GM21786 (cell line): ENCODE measurements at regions not wholly inside any gene's neighbourhood (a gene's known extent, or its start where the extent isn't known, plus 50 kb on each side); places are given as distances from the start of the nearest gene placed in this dataset.

Experiments
- ATAC-seq: cut with Tn5 transposase; IDR thresholded peaks from one replicate; pipeline ENCODE4 v1.9.1; 2021; ENCODE audit not compliant: unreplicated experiment

DNA sequence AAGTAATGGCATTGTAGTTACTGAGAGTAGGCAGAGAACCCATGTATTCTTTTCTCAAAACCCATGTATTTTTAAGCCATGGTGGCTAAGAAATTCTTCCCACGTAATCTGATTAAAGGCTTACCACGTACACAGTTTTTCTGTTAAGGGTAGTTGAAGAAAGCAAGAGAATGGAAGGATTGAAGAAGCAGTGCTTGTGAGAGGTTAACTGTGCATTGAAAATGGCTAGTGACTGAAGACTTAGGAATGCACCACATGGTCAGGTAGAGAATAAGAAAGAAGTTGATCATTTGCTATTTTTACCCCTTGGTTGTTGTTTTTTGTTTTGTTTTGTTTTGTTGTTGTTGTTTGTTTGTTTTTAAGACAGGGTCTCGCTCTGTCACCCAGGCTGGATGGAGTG lies 178.9 kb upstream of the SNX7 start:
- no peak for ATAC-seq

DNA sequence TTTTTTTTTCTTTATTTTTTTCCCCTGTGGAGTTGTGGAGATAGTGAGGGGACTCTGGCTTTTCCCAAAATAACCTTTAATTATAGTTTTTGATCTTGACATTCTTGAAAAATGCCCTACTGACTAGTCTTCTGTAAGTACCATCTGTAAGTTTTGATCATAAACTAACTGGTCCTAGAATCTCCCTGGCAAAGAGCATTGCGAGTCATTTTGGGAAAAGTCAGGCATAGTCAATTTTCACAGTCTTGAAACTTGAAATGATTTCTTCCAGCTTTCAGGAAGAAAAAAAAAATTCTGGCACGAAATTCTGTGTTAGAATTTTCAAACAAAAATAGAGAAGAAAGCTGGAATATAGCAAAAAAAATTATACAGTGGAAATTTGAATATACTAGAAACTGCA lies 181.2 kb upstream of the SNX7 start:
- no peak for ATAC-seq

DNA sequence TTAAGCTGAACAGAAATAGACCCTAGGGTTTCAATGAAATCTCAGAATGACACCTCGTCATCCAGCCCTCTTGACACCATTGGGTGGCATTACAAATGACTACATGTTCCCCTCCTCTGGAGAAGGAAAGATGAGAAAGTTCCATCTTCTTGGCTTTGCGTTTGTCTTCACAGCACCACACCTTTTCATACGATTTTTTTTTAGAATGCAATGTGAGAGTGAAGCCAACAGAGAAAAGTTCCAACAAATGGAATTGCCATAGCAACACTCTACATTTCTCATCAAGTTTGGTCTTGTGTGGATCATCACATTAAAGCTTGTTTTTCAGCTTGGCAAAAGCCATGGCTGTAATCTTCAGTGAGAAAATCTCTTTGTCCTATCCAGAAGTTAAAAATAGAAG lies 183.4 kb upstream of the SNX7 start:
- ATAC-seq, result no peak

DNA sequence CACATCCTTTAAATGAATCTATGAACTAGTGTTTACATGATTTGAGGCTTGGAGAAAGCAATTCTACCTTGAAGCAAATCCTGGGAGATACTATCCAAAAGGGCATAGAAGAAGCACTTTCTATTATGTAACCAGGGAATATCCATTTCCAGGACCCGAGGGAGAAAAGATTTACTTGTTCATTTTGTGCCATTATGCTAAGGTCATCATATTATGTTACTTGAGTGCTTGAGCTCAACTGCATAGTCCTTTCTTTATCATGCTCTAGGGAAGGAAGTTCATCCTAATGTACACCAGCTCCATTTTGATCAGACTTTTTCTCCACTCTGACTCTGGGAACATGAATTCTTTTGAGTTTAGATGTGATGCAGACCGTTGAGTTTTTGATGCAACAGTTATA lies 188.6 kb upstream of the SNX7 start:
- no peak for ATAC-seq

DNA sequence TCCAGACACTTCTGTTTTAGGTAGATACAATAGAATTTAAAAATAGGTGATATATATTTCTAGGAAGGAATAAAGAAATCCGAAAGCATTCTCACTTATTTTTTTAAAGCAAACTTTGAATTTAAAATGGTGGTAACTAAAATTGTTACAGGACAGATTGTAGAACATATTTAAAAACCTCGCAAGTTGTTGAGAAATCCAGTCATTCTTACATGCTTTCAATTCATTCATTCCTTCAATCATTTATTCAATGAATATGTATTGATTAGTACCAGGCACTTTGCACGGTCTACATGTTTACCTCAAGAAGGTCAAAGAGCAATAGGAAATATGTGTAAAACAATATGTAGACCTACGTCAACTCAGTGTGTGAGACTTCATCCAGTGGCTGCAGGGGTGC lies 189.9 kb upstream of the SNX7 start:
- ATAC-seq, result no peak

DNA sequence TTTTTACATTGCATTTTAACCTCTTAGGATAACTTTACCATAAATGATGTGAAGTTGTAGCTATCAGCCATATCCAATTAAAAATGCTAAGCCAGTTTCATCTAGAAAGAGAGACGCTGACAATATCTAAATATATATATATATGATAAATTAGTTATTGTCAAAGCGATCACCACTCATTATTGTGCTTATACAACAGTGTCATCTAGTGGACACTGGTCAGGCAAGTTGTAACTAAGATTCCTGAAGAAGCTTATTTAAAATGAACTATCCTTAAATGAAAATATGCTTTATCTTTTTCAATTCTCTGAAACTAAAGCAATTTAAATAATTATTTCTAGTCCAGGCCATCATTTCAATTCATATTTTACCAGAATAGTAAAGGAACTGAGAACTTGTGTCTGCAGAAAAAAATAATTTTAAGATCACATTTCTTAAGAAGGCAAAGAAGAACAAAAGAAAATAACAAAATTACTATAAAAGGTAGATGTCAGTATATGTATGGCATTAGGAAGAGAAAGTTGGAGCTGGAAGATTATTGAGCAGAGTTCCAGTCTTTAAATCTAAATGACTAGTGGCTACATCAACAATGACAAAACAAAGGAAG lies 193.3 kb upstream of the SNX7 start:
- no peak for ATAC-seq

DNA sequence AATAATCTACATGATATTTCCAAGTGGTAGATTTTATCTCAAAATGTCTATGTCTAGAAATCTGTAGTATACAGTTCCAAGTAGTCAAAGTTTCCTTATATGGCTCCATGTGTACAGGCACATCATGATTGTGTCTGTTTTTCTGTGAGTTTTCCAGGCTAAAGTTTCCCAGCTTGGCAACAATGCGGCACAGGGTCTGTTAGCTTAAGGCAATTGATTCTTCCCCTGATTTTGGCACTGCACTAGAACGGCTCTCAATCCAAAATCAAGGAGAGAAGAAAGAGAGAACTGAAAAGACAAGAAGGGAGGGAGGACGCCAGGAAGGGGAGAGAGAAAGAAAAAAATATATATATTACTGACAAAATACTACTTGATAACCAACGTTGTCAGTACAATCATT lies 193.9 kb upstream of the SNX7 start:
- ATAC-seq, result no peak

DNA sequence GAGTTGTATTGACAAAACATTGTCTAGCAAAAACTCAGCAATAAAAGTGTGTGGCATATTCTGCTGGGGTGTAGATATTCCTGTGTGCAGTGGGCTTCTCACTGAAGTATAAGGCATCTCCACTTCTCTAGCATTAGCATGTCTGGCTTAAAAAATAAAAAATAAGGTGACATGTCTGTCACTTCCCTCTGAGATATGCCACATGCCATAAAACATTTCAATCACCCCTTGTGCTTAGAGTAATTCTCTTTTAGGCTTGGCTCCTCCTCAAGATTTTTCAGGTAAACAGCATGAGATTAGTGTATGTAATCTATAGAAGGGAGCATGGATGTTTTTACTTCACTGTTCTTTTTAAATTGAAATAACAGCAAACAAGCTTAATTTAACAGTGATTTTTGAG lies 194.4 kb upstream of the SNX7 start:
- no peak for ATAC-seq

DNA sequence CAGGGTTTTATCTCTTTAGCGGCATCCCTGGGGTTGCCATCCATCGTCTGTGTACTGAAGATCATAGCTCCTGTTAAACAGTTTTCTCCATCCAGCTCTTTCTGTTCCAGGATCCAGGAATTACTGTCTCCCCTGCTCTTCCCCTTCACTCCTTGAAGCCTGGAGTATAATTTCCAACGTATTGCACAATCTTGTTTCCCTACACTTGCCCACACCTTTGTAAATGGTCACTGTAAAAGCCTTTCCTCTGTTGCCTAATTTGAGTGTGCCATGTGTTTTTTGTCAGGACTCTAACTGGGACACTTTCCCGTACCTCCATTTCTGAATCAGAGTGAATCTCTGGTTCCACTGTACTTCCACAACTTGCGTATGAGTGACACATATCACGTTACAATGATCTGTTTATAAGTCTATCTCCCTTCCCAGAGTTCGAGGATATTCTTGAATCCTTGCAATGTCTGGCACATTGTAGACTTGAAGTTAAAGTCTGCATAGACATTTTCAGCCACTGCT lies 199.6 kb upstream of the SNX7 start:
- no peak for ATAC-seq

DNA sequence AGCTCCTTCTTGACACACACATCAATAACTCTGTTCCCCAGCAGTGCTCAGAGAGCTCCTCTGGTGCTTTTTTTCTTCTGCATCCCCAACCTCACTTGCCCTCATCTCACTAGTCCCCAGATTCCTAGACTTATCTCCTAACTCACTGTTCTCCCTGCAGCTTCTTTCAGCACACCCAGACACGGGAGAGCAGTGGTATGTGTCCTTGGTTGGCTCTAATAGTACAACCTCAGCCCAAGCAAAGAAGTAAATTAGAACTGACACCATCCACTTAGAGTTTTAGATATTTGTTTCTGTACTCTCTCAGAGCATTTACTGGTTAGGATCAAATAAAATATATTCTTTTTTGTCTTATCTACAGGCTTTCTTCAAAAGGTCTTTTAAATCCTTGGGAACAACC lies 201.4 kb upstream of the SNX7 start:
- no peak for ATAC-seq

DNA sequence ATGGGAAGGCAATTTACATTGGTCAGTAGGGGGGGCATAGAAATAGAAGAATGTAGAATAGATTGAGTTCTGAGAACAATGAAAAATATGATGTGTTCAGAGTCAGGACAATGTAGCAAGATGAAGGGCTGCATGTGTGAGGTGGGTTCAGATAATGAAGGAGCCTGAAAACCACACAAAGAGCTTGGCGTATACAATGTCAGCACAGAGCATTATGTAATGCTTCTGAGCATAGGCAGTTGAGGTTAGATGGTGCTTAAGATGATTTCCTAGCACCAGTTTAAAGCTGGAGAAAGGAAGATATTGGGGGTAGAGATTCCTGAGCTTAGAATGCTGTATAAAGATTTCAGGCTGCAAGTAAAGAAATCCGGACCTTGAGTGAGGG lies 202.0 kb upstream of the SNX7 start:
- ATAC-seq, result no peak

DNA sequence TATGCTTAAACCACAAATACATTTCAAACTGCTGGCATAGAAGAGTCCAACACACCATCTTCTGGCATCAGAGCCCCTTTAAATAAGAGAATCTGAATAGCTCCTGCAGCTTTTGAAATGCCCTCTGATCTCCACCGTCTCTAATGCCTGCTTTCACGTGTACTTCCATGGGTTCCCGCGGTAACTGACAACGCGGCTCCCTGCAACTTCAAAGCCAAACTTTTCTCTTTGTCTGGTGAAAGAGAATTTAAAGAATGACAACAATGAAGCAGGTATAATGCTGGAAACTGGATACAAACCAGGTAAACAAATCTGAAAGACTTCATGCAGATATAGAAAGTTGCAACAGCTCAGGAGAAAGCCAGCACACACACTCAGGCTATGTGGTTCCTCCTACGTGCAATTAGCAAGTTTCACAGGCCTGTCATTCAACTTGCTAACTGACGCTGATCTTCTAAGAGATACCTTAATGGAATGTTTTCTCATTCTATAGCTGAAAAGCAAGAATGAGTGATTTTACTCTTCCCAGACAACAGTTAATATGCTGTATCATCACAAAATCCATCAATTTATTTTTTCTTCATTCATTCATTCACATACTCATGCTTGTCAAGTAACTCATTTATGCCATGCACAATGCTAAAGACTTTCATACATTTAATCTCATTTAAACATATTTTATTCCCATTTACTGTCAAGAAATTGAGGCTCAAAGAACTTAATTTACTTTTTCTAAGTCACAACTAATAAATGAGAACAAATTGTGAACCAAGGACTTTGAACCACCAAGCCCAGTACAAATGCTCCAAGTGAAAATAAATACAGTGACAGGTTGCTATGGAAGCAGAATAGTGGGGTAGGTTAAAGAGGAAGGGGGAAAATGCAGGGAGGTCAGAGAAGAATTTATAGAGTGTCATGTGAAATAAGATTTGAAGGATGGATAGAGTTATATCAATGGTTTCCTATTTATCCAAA lies 202.7 kb upstream of the SNX7 start:
- ATAC-seq, result no peak

DNA sequence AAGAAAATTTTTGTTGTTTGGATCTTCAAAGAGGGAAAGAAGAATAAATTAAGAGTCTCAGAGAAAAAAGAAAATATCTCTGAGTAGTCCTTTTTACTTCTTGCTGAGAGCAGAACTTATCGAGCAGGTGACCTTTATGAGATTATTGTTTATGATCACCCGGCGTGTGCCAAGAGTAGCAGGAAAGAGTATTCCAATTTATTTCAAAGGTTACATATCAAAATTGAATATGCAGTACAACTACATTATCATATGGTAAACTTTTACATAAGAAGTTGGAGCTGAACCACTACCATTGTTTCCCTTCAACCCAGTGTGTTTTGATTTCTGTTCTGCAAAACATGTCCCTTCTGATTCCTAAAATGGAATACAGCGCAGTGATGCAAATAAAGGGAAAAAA lies 204.3 kb upstream of the SNX7 start:
- no peak for ATAC-seq

DNA sequence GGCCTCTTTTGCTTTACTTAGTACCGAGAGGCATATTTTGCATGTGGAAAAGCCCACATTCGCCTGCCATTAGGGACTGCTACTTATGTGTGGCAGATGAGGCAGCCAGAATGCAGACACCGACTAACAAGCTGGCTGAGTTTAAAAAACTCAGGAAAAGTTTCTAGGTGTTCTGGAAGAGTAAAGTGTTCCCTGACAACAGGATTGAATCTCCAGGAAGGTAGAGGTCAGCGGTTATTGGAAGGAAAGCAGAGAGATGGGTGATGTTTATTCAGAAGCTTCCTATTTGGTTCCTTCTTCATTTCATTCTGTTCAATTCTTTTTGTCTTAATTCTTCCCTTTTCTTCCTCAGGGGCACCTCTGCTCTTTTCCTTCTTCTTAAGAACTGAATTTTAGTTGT lies 206.9 kb upstream of the SNX7 start:
- no peak for ATAC-seq

DNA sequence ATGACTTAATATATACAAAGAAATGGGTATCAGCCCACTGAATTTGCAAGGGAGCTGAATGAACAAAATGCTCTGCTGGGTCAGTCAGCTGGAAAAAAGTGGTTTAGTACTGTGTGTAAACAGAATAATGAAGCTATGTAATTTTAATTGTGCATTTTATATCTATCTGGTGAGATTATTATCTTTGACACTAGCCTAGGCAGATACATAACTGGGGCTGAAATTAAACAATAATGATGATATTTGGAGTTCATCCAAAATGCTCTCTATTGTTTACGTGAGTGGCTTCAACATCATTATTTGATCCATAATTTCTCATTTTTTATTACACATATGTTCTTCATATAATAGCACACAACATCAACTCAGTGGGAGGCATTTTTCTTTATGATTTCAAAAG lies 208.5 kb upstream of the SNX7 start:
- ATAC-seq, result no peak

DNA sequence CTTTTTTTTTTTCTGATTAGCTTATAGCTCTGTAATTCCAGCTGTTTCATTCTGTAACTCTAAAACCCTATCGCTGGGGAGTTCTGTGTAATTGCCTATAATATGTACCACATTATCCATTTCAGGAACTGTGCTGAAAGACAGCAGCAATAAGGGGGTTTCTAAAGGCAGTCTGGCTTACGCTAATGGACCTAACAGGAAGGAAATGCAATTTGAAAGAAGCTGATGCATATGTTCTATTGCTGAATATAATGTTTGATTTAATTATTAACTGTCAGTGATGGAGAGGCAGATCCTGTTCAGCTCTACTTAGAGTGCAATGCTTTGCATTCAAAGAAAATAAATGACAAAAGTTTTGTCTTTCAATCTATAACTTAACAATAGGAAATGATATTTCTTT lies 209.4 kb upstream of the SNX7 start:
- no peak for ATAC-seq

DNA sequence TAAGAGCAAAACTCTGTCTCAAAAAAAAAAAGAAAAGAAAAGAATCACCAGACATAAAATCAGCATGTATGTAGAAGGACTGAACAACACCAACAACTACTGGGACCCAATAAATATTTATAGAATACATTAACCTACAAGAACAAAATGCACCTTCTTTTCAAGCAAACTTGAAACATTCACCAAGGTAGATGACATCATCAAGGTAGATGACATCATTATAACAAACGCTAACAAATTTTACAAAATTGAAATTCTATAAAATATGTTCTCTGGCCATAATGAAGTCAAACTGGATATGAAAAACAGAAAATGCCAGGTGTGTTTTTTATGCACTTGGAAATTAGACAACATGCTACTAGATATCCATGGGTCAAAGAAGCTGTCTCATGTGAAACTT lies 220.2 kb upstream of the SNX7 start:
- no peak for ATAC-seq

DNA sequence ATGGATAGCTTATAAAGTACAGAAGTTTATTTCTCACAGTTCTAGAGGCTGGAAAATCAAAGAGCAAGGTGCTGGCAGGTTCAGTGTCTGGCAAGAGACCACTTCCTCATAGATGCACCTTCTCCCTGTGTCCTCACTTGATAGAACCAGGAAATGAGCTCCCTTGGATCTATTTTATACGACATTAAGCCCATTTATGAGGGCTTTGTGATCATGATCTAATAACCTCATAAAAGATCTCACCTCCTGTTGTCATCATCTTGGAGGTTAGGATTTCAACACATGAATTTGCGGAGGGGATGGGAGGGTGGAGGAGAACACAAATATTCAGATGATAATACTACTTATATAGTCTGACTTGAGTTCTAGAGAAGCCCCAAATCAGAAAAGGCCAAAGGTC lies 222.1 kb upstream of the SNX7 start:
- ATAC-seq, result no peak

DNA sequence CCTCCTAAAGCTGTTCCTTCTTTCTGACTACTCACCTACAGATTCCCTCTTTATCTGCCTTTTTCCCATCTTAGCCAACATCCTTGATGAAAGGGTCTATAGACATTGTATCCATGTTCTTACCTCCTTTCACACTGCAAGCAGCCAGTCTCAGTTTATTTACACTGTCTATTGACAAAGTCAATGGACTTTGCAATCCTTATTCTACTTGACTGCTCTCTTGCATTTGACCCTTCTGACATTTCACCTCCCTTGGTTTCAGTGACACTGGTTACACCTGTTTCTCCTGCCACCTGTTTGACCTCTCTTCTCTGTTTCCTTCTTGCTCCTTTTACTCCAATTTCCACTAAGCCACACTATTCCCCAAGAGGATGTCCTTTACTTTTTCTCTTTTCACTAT lies 224.0 kb upstream of the SNX7 start:
- no peak for ATAC-seq

DNA sequence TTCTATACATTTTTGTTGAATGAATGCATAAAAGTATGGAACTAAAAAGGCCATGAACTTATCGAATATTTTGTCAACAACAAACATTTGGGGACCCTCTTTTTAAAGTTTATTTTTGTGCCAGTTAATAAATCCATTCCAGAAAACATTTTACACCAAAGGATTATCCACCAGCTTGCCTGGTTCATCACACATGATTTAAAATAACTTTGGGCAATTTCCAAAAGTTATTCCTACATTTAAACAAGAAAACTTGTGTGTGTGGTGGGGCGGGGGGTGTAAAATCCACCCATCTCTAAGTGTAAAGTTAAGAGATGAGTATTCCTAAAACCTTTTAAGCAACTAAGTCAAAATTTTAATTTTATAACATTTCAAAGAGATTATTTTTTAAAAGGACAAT lies 224.5 kb upstream of the SNX7 start:
- no peak for ATAC-seq

DNA sequence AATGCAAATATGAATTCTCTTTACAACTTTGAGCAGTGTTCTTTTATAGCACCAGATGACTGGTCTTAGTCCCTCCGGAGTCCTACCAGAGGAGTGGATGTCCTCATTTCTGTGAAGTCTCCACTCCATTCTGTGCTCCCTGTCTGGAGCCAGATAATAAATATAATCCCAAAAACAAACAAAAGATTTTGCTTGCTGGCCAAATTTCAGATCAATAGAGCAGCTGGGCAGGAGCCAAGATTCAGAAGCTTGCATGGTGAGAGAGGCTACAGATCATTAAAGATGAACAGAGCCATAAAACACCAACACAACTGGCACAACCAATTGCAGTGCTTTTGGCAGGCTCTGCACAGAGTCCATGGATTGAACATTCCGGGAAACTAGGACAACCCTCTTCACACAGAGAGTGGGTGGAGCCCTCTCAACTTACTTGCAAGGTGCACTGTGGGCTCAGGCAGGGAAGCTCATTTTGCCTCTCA lies 231.5 kb upstream of the SNX7 start:
- no peak for ATAC-seq

DNA sequence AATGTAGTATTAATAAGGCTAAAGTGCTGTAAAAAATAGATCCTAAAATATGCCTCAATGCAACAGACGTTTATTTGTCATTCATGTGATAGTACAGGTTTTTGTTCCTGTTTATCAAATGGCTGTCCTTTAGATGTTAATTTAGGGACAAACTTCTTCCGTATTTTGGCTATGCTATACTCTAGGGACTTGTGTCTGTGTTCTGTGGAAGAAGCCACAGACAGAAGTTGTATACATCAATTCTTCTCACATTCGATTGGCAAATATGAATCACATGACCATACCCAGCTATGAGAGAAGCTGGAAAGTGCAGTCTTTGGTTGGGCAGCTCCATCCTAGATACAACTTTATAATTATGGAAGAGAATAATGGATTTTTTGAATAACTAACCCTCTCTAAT lies 232.7 kb upstream of the SNX7 start:
- no peak for ATAC-seq
